Liver (tissue), 8 donors: ENCODE measurements at regions not wholly inside any gene's neighbourhood (a gene's known extent, or its start where the extent isn't known, plus 50 kb on each side); places are given as distances from the start of the nearest gene placed in this dataset.

Experiments
- DNase-seq: peaks from one replicate; pipeline ENCODE4 v3.0.0-alpha.2; 2017; ENCODE audit warnings: low spot score
- H3K27ac ChIP-seq, 2 donors: one replicate each; pipeline ENCODE4 v1.7.0; 2013; ENCODE audit warnings: inconsistent platforms in 2 of 2, low read length in 2 of 2, control low read depth in 1 of 2, low read depth in 1 of 2, mild to moderate bottlenecking in 1 of 2
- H3K27me3 ChIP-seq, 4 donors: one replicate each; pipeline versions ENCODE4 v1.6.1 to v1.7.0; 2013; ENCODE audit warnings: low read length in 3 of 4, inconsistent platforms in 1 of 4, mild to moderate bottlenecking in 1 of 4, moderate library complexity in 1 of 4; ENCODE audit not compliant: control insufficient read depth in 4 of 4, insufficient read depth in 4 of 4
- H3K36me3 ChIP-seq, 4 donors: one replicate each; pipeline versions ENCODE4 v1.6.1 to v1.7.0; 2013; ENCODE audit warnings: low read length in 3 of 4, mild to moderate bottlenecking in 3 of 4, low read depth in 1 of 4, moderate library complexity in 1 of 4; ENCODE audit not compliant: control insufficient read depth in 4 of 4, insufficient read depth in 3 of 4
- H3K4me1 ChIP-seq, 4 donors: one replicate each; pipeline versions ENCODE4 v1.6.1 to v1.7.0; 2013; ENCODE audit warnings: low read length in 3 of 4, mild to moderate bottlenecking in 3 of 4, moderate library complexity in 1 of 4; ENCODE audit not compliant: control insufficient read depth in 4 of 4, insufficient read depth in 4 of 4
- H3K4me3 ChIP-seq, 3 donors: one replicate each; pipeline versions ENCODE4 v1.6.1 to v1.7.0; 2013; ENCODE audit warnings: low read length in 3 of 3, control low read depth in 1 of 3, low read depth in 1 of 3, mild to moderate bottlenecking in 1 of 3
- H3K9ac ChIP-seq, 2 donors: one replicate each; pipeline ENCODE4 v1.7.0; 2013; ENCODE audit warnings: low read length in 2 of 2, mild to moderate bottlenecking in 2 of 2, moderate library complexity in 2 of 2, control low read depth in 1 of 2, low read depth in 1 of 2
- H3K9me3 ChIP-seq, 4 donors: one replicate each; pipeline versions ENCODE4 v1.6.1 to v1.7.0; 2013; ENCODE audit warnings: low read length in 3 of 4; ENCODE audit not compliant: control insufficient read depth in 4 of 4
- EGR1 ChIP-seq, 2 donors: IDR thresholded peaks; 2 replicates each; pipeline ENCODE4 v1.6.1; 2016 to 2018; ENCODE audit warnings: antibody characterized with exemption in 2 of 2, low read depth in 2 of 2
- FOXA1 ChIP-seq: IDR thresholded peaks from 2 replicates; pipeline ENCODE4 v1.6.1; 2016; ENCODE audit warnings: antibody characterized with exemption
- GABPA ChIP-seq, 2 donors: IDR thresholded peaks in 1 of 2; conservative IDR thresholded peaks in 1 of 2; 2 replicates each; pipeline ENCODE4 v1.6.1; 2016; ENCODE audit warnings: antibody characterized with exemption in 2 of 2, mild to moderate bottlenecking in 1 of 2, moderate library complexity in 1 of 2
- HNF4A ChIP-seq, 2 donors: conservative IDR thresholded peaks; 2 replicates each; pipeline ENCODE4 v1.6.1; 2016; ENCODE audit warnings: antibody characterized with exemption in 2 of 2, mild to moderate bottlenecking in 2 of 2
- HNF4G ChIP-seq: IDR thresholded peaks from 2 replicates; pipeline ENCODE4 v1.6.1; 2016; ENCODE audit warnings: antibody characterized with exemption
- JUND ChIP-seq, 2 donors: IDR thresholded peaks; 2 replicates each; pipeline ENCODE4 v1.6.1; 2016; ENCODE audit warnings: antibody characterized with exemption in 2 of 2
- NR2F2 ChIP-seq: IDR thresholded peaks from 2 replicates; pipeline ENCODE4 v1.6.1; 2016; ENCODE audit warnings: antibody characterized with exemption
- RAD21 ChIP-seq, 2 donors: IDR thresholded peaks; 2 replicates each; pipeline ENCODE4 v1.6.1; 2016; ENCODE audit warnings: antibody characterized with exemption in 2 of 2, mild to moderate bottlenecking in 2 of 2
- RXRA ChIP-seq, 2 donors: IDR thresholded peaks; 2 replicates each; pipeline ENCODE4 v1.6.1; 2017 to 2018; ENCODE audit warnings: antibody characterized with exemption in 2 of 2, mild to moderate bottlenecking in 1 of 2
- TAF1 ChIP-seq: conservative IDR thresholded peaks from 2 replicates; pipeline ENCODE4 v1.6.1; 2016; ENCODE audit warnings: antibody characterized with exemption, mild to moderate bottlenecking
- YY1 ChIP-seq: IDR thresholded peaks from 2 replicates; pipeline ENCODE4 v1.6.1; 2016; ENCODE audit warnings: antibody characterized with exemption, mild to moderate bottlenecking
- ZBTB33 ChIP-seq: IDR thresholded peaks from 2 replicates; pipeline ENCODE4 v1.6.1; 2016; ENCODE audit warnings: antibody characterized with exemption
- WGBS: extraction: QIAGEN DNeasy Blood & Tissue Kit; methylation state at CpG from one replicate; pipeline ENCODE4 v1.1.7; 2013; 5-methylcytosine and 5-hydroxymethylcytosine counted together
- TF ChIP-seq, protein P1 (sequence below): fragments of 150-350 bp; IDR thresholded peaks from 2 replicates; pipeline ENCODE4 v1.5.1; 2017; ENCODE audit warnings: improper control_type of control experiment, low read depth, low read length; ENCODE audit not compliant: missing input control
- TF ChIP-seq, protein P2 (sequence below): IDR thresholded peaks from 2 replicates; pipeline ENCODE4 v1.6.1; 2016; ENCODE audit warnings: antibody characterized with exemption, mild to moderate bottlenecking
- donor health status: healthy.
- donor health status: healthy.
- donor health status: healthy.
- donor health status: healthy.
- donor health status: healthy.

GRCh38 chr10:123521556-123521955 lies 144.6 kb upstream of the GPR26 start:
- Histone ChIP-seq H3K4me1 (no peaks in the 10 kb centered on the region), H3K36me3 (no peaks in the 10 kb centered on the region), H3K4me3 (no peak overlapping the region), H3K27ac (no peak overlapping the region), H3K9ac (no peak overlapping the region), H3K9me3 (no peaks in the 10 kb centered on the region), H3K27me3 (no peaks in the 10 kb centered on the region)
- TF ChIP-seq RAD21 (IDR thresholded peaks at IDR 0.05) (no peak), YY1 (no peak), HNF4A (conservative IDR thresholded peaks at IDR 0.05) (no peak), JUND (IDR thresholded peaks at IDR 0.05) (no peak), TAF1 (no peak), FOXA1 (no peak), EGR1 (IDR thresholded peaks at IDR 0.05; ENCODE audit: low read depth in 2 of 2) (no peak), NR2F2 (no peak)
- TF ChIP-seq, protein P1, sequence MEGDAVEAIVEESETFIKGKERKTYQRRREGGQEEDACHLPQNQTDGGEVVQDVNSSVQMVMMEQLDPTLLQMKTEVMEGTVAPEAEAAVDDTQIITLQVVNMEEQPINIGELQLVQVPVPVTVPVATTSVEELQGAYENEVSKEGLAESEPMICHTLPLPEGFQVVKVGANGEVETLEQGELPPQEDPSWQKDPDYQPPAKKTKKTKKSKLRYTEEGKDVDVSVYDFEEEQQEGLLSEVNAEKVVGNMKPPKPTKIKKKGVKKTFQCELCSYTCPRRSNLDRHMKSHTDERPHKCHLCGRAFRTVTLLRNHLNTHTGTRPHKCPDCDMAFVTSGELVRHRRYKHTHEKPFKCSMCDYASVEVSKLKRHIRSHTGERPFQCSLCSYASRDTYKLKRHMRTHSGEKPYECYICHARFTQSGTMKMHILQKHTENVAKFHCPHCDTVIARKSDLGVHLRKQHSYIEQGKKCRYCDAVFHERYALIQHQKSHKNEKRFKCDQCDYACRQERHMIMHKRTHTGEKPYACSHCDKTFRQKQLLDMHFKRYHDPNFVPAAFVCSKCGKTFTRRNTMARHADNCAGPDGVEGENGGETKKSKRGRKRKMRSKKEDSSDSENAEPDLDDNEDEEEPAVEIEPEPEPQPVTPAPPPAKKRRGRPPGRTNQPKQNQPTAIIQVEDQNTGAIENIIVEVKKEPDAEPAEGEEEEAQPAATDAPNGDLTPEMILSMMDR, result no peak
- 72% methylated on average over 6 of the region's 6 CpGs for WGBS
- DNase-seq, result peak; percentile 2

GRCh38 chr10:123522702-123523312 lies 143.3 kb upstream of the GPR26 start:
- 81% methylated on average over 10 of the region's 10 CpGs for WGBS
- H3K4me1 ChIP-seq, result no peaks in the 10 kb centered on the region
- no peaks in the 10 kb centered on the region for H3K9me3 ChIP-seq
- TF ChIP-seq, protein P2, sequence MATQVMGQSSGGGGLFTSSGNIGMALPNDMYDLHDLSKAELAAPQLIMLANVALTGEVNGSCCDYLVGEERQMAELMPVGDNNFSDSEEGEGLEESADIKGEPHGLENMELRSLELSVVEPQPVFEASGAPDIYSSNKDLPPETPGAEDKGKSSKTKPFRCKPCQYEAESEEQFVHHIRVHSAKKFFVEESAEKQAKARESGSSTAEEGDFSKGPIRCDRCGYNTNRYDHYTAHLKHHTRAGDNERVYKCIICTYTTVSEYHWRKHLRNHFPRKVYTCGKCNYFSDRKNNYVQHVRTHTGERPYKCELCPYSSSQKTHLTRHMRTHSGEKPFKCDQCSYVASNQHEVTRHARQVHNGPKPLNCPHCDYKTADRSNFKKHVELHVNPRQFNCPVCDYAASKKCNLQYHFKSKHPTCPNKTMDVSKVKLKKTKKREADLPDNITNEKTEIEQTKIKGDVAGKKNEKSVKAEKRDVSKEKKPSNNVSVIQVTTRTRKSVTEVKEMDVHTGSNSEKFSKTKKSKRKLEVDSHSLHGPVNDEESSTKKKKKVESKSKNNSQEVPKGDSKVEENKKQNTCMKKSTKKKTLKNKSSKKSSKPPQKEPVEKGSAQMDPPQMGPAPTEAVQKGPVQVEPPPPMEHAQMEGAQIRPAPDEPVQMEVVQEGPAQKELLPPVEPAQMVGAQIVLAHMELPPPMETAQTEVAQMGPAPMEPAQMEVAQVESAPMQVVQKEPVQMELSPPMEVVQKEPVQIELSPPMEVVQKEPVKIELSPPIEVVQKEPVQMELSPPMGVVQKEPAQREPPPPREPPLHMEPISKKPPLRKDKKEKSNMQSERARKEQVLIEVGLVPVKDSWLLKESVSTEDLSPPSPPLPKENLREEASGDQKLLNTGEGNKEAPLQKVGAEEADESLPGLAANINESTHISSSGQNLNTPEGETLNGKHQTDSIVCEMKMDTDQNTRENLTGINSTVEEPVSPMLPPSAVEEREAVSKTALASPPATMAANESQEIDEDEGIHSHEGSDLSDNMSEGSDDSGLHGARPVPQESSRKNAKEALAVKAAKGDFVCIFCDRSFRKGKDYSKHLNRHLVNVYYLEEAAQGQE, result no peak
- TF ChIP-seq RXRA (IDR thresholded peaks at IDR 0.05), result no peak
- peak; percentile 12 for DNase-seq
- no peak overlapping the region for H3K9ac ChIP-seq
- no peaks in the 10 kb centered on the region for H3K36me3 ChIP-seq
- no peak overlapping the region for H3K4me3 ChIP-seq
- H3K27me3 ChIP-seq, result no peaks in the 10 kb centered on the region
- no peak overlapping the region for H3K27ac ChIP-seq

GRCh38 chr10:123523833-123524232 lies 142.3 kb upstream of the GPR26 start:
- Histone ChIP-seq H3K27me3 (no peaks in the 10 kb centered on the region), H3K4me1 (no peaks in the 10 kb centered on the region), H3K9me3 (no peaks in the 10 kb centered on the region), H3K9ac (no peak overlapping the region), H3K27ac (no peak overlapping the region), H3K36me3 (no peaks in the 10 kb centered on the region), H3K4me3 (no peak overlapping the region)
- TF ChIP-seq HNF4A (conservative IDR thresholded peaks at IDR 0.05), result no peak
- no peak for TF ChIP-seq YY1
- no peak for TF ChIP-seq TAF1
- no peak for TF ChIP-seq GABPA (IDR thresholded peaks at IDR 0.05 in 1 of 2, conservative IDR thresholded peaks at IDR 0.05 in 1 of 2)
- TF ChIP-seq FOXA1, result no peak
- TF ChIP-seq HNF4G, result no peak
- no peak for TF ChIP-seq NR2F2
- TF ChIP-seq JUND (IDR thresholded peaks at IDR 0.05), result no peak
- TF ChIP-seq ZBTB33, result no peak
- no peak for DNase-seq
- WGBS, result 83% methylated on average over 3 of the region's 3 CpGs
